Suprapubic skin (tissue), 4 donors: ENCODE measurements at regions not wholly inside any gene's neighbourhood (a gene's known extent, or its start where the extent isn't known, plus 50 kb on each side); places are given as distances from the start of the nearest gene placed in this dataset.

Experiments
- CTCF ChIP-seq, 2 donors: fragments of 200-600 bp in 1 of 2; fragments of 450-650 bp in 1 of 2; sonication (generic) in 1 of 2; IDR thresholded peaks; one replicate each; pipeline ENCODE4 v1.5.1; 2016 to 2019; ENCODE audit warnings: antibody characterized with exemption in 2 of 2, mild to moderate bottlenecking in 1 of 2, moderate library complexity in 1 of 2
- EP300 ChIP-seq: sonication (generic); formaldehyde crosslinking; IDR thresholded peaks from one replicate; pipeline ENCODE4 v1.6.1; 2017; ENCODE audit warnings: antibody characterized with exemption
- POLR2A ChIP-seq, 2 donors: fragments of 450-650 bp; IDR thresholded peaks; one replicate each; pipeline ENCODE4 v1.6.1; 2017; ENCODE audit warnings: antibody characterized with exemption in 2 of 2, mild to moderate bottlenecking in 2 of 2, moderate library complexity in 2 of 2
- POLR2AphosphoS5 ChIP-seq, 3 donors: sonication (generic); formaldehyde crosslinking; IDR thresholded peaks; one replicate each; pipeline ENCODE4 v1.6.1; 2017; ENCODE audit warnings: antibody characterized with exemption in 3 of 3

GRCh38 chr12:124218243-124218560 is 76.7 kb upstream of the RFLNA start:
- no peak for TF ChIP-seq CTCF (IDR thresholded peaks at IDR 0.05)
- no peak for TF ChIP-seq EP300
- no peak for TF ChIP-seq POLR2AphosphoS5 (IDR thresholded peaks at IDR 0.05)
- no peak for TF ChIP-seq POLR2A (IDR thresholded peaks at IDR 0.05)
